ENCODE measurements at regions not wholly inside any gene's neighbourhood (a gene's known extent, or its start where the extent isn't known, plus 50 kb on each side); places are given as distances from the start of the nearest gene placed in this dataset.

DNA sequence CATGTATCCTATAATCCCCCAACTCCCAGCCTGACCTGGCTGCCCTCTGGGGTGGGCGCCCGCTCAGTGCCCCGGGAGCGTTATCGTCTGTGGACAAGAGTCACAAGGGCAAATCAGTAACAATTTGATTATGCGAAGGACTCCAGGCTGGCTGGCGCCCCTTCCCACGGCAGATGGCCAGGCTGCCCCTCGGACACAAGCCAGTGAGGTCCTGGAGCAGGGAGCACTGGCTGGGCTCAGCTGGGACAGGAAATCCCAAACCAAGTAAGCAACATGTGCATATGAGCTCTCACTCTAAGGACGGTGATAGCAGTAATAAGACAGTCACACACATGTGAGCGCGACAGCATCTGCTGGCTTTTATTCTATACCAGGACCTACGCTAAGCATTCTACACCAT is 59.3 kb upstream of the FAM222A start:
- H3K9ac ChIP-seq (ENCODE audit: insufficient read depth in 1 of 2, low read length in 2 of 2), result no peak overlapping the region

DNA sequence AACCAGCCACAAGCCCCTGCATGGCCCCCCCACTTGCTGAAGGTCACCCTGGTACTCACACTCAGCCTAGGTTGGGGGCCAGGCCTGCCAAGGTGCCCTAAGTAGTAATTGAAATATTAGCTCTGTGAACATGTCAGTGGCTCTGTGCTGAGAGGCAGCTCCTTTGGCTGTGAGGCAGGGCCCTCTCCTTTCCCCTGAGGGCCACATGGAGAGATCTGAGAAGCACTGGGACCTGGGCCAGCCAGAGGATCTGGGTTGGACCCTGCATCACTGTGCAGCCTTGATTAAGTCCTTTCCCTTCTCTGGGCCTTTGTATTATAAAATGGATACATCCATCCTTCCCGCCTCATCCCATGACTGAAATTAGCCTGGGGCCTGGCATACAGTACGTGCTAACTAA is 58.0 kb upstream of the FAM222A start:
- DNase-seq (no peak), ATAC-seq (ENCODE audit: insufficient read depth, low FRiP score) (no peak)
- H3K9me3 ChIP-seq (ENCODE audit: control insufficient read depth in 4 of 4, insufficient read depth in 3 of 4, low read length in 3 of 4), result peaks cover 0 to 2% (median 0%) of the 10 kb centered on the region in 4 donors
- H3K27me3 ChIP-seq (ENCODE audit: control insufficient read depth in 3 of 3, insufficient read depth in 3 of 3, low read length in 2 of 3), result peaks cover 0 to 4% (median 0%) of the 10 kb centered on the region in 3 donors
- TF ChIP-seq CTCF (IDR thresholded peaks at IDR 0.05; ENCODE audit: control extremely low read depth, extremely low read depth), result no peak
- 90 to 95% methylated on average over 2 of the region's 2 CpGs for WGBS, 2 donors
- peaks cover 0 to 9% (median 0%) of the 10 kb centered on the region in 5 donors for H3K4me1 ChIP-seq (ENCODE audit: control insufficient read depth in 5 of 5, insufficient read depth in 5 of 5, low read length in 5 of 5)
- no peak overlapping the region for H3K4me3 ChIP-seq
- H3K27ac ChIP-seq (ENCODE audit: low read depth in 1 of 2, low read length in 1 of 2), result no peak overlapping the region
- no peaks in the 10 kb centered on the region for H3K36me3 ChIP-seq (ENCODE audit: control insufficient read depth in 4 of 4, insufficient read depth in 4 of 4, low read length in 4 of 4)
- no peak overlapping the region for H3K9ac ChIP-seq (ENCODE audit: insufficient read depth in 1 of 2, low read length in 2 of 2)

More for the DNA sequence above, 59.3 kb upstream of the FAM222A start:
- no peak for ATAC-seq (ENCODE audit: insufficient read depth, low FRiP score)
- Histone ChIP-seq H3K36me3 (ENCODE audit: control insufficient read depth in 4 of 4, insufficient read depth in 4 of 4, low read length in 4 of 4) (no peaks in the 10 kb centered on the region), H3K4me1 (ENCODE audit: control insufficient read depth in 5 of 5, insufficient read depth in 5 of 5, low read length in 5 of 5) (peaks cover 0 to 9% (median 0%) of the 10 kb centered on the region in 5 donors), H3K9me3 (ENCODE audit: control insufficient read depth in 4 of 4, insufficient read depth in 3 of 4, low read length in 3 of 4) (peaks cover 0 to 2% (median 0%) of the 10 kb centered on the region in 4 donors), H3K27ac (ENCODE audit: low read depth in 1 of 2, low read length in 1 of 2) (no peak overlapping the region), H3K4me3 (no peak overlapping the region), H3K27me3 (ENCODE audit: control insufficient read depth in 3 of 3, insufficient read depth in 3 of 3, low read length in 2 of 3) (peaks cover 0 to 4% (median 0%) of the 10 kb centered on the region in 3 donors)
- WGBS, 2 donors, result 74 to 82% methylated on average over 13 of the region's 13 CpGs
- TF ChIP-seq CTCF (IDR thresholded peaks at IDR 0.05; ENCODE audit: control extremely low read depth, extremely low read depth), result no peak
- DNase-seq, result peak in 1 of 3 donors; percentile 12

DNA sequence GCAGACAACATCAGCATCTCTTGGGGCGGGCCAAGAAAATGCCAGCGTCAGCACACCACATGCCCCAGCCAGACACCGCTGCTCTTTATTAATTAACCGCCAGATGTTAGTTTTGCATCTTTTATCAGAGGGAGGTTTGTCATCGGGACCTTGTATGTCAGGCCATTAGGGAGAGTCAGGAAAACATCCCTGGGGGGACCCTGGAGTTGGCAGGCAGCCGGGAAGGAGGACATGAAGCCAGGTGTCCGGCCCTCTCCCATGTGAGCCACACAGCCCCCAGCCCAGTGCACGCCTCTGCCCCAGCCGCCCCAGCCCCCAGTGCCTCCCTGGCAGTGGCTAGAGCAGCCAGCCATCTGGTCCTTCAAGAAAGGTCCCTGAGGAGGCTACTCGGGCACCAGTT is 56.9 kb upstream of the FAM222A start:
- Histone ChIP-seq H3K27ac (ENCODE audit: low read depth in 1 of 2, low read length in 1 of 2) (no peak overlapping the region), H3K27me3 (ENCODE audit: control insufficient read depth in 3 of 3, insufficient read depth in 3 of 3, low read length in 2 of 3) (peaks cover 0 to under 1% (median 0%) of the 10 kb centered on the region in 3 donors), H3K36me3 (ENCODE audit: control insufficient read depth in 4 of 4, insufficient read depth in 4 of 4, low read length in 4 of 4) (no peaks in the 10 kb centered on the region), H3K9ac (ENCODE audit: insufficient read depth in 1 of 2, low read length in 2 of 2) (no peak overlapping the region), H3K4me1 (ENCODE audit: control insufficient read depth in 5 of 5, insufficient read depth in 5 of 5, low read length in 5 of 5) (peaks cover 0 to 9% (median 0%) of the 10 kb centered on the region in 5 donors), H3K4me3 (no peak overlapping the region), H3K9me3 (ENCODE audit: control insufficient read depth in 4 of 4, insufficient read depth in 3 of 4, low read length in 3 of 4) (no peaks in the 10 kb centered on the region)
- DNase-seq (no peak), ATAC-seq (ENCODE audit: insufficient read depth, low FRiP score) (no peak)
- WGBS, 2 donors, result 73 to 87% methylated on average over 10 of the region's 10 CpGs
- no peak for TF ChIP-seq CTCF (IDR thresholded peaks at IDR 0.05; ENCODE audit: control extremely low read depth, extremely low read depth)

GRCh38 chr12:109663795-109664194 is 49.8 kb upstream of the FAM222A start:
- ATAC-seq (ENCODE audit: insufficient read depth, low FRiP score) (no peak), DNase-seq (no peak)
- no peaks in the 10 kb centered on the region for H3K9me3 ChIP-seq (ENCODE audit: control insufficient read depth in 4 of 4, insufficient read depth in 3 of 4, low read length in 3 of 4)
- no peak overlapping the region for H3K27ac ChIP-seq (ENCODE audit: low read depth in 1 of 2, low read length in 1 of 2)
- no peak overlapping the region for H3K4me3 ChIP-seq
- WGBS, 2 donors, result 67 to 76% methylated on average over 7 of the region's 7 CpGs
- no peak overlapping the region for H3K9ac ChIP-seq (ENCODE audit: insufficient read depth in 1 of 2, low read length in 2 of 2)
- no peaks in the 10 kb centered on the region for H3K4me1 ChIP-seq (ENCODE audit: control insufficient read depth in 5 of 5, insufficient read depth in 5 of 5, low read length in 5 of 5)
- H3K27me3 ChIP-seq (ENCODE audit: control insufficient read depth in 3 of 3, insufficient read depth in 3 of 3, low read length in 2 of 3), result peaks cover 0 to 2% (median 2%) of the 10 kb centered on the region in 3 donors
- H3K36me3 ChIP-seq (ENCODE audit: control insufficient read depth in 4 of 4, insufficient read depth in 4 of 4, low read length in 4 of 4), result no peaks in the 10 kb centered on the region
- no peak for TF ChIP-seq CTCF (IDR thresholded peaks at IDR 0.05; ENCODE audit: control extremely low read depth, extremely low read depth)

Measured in lung (tissue), 11 donors.